Activated T-cell treated with anti-CD3 and anti-CD28 coated beads, Interleukin-2, amount 50 U/mL, for 24 hours (primary cell): ENCODE measurements at regions not wholly inside any gene's neighbourhood (a gene's known extent, or its start where the extent isn't known, plus 50 kb on each side); places are given as distances from the start of the nearest gene placed in this dataset.

ENCODE experiments used
- DNase-seq: peaks from one replicate; pipeline ENCODE4 v3.0.0-alpha.2; 2020
- H3K27ac Mint-ChIP-seq: 2 replicates; pipeline ENCODE4 v1.8.0; 2020; ENCODE audit warnings: mild to moderate bottlenecking, mixed read lengths
- H3K27me3 Mint-ChIP-seq: 2 replicates; pipeline ENCODE4 v1.8.0; 2020; ENCODE audit warnings: mixed read lengths
- H3K36me3 Mint-ChIP-seq: 2 replicates; pipeline ENCODE4 v1.8.0; 2020; ENCODE audit warnings: low read depth, mixed read lengths
- H3K4me1 Mint-ChIP-seq: 2 replicates; pipeline ENCODE4 v1.8.0; 2020; ENCODE audit warnings: low read depth, mixed read lengths
- H3K4me3 Mint-ChIP-seq: 2 replicates; pipeline ENCODE4 v1.8.0; 2020; ENCODE audit warnings: mild to moderate bottlenecking, moderate library complexity, mixed read lengths
- H3K9me3 Mint-ChIP-seq: 2 replicates; pipeline ENCODE4 v1.8.0; 2020; ENCODE audit warnings: mixed read lengths

DNA sequence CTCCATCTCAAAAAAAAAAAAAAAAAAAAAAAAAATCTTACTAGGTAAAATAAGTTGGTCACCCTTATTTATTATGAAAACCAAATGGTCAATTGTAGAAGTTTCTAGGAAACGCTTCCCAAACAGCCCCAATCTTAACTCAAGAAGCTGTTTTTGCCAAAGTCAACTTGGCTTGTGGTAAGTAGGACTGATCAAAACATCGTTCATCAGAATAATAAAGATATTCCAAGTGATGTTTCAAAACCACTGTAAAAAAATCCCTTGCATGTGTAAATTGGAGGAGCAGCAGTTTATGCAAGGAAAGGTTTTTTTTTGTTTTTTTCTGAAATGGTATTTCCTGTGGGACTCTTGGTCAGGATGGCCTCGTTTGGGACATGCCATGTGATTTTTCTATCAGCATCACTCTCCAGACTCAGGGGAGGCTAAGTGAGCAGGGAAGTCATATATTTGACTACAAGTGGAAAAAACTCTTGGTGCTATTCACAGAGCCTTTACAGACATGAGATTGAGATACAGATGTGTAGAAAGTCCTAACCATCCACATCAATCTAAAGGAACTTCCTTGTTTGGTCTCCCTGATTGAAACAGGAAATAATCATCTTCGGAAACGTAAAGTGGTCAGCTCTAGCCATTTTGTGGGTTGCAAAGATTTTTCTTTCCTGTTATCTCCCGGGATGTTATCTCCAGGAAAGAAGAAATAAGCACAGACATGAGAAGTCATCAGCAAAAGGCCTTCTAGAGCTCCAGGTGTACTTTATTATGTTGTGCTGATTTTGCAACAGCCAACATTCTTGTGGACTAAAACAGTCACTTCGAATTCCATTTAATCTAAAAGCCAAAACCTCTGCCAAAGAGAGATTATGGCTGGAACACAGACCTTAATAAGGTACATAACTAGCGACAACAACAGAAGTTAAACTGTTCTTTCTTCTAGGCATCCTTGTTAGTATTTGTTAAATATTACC, 177.8 kb downstream of the EDN1 start:
- H3K9me3 Mint-ChIP-seq, result no peaks in the 10 kb centered on the region
- no peak for DNase-seq
- H3K36me3 Mint-ChIP-seq, result no peaks in the 10 kb centered on the region
- no peak overlapping the region for H3K4me3 Mint-ChIP-seq
- no peak overlapping the region for H3K27ac Mint-ChIP-seq
- H3K4me1 Mint-ChIP-seq, result no peaks in the 10 kb centered on the region
- peaks cover 14% of the 10 kb centered on the region for H3K27me3 Mint-ChIP-seq

DNA sequence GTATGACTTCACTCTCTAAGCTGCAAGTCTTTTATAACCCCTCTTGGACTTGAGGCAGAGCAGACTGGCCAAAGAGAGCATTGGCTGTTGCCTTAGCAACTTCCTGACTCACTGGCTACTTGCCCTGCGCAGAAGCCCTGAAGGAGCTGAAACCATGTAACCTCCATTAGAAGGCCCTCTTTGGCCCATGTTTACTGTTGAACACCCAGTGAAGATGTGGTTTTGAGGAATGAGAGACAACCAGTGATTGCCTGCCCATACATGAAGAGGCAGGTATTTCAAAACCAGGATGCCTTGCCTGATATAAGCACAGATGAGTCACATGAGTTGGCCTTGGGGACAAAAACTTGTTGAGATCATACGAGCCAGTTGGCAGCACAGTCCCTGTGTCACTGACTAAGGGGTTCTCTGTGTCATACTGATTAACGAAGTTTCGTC, 182.5 kb downstream of the EDN1 start:
- H3K27me3 Mint-ChIP-seq, result peaks cover 12% of the 10 kb centered on the region
- H3K9me3 Mint-ChIP-seq, result no peaks in the 10 kb centered on the region
- no peak for DNase-seq
- H3K36me3 Mint-ChIP-seq, result no peaks in the 10 kb centered on the region
- H3K4me1 Mint-ChIP-seq, result no peaks in the 10 kb centered on the region
- no peak overlapping the region for H3K27ac Mint-ChIP-seq
- H3K4me3 Mint-ChIP-seq, result no peak overlapping the region

DNA sequence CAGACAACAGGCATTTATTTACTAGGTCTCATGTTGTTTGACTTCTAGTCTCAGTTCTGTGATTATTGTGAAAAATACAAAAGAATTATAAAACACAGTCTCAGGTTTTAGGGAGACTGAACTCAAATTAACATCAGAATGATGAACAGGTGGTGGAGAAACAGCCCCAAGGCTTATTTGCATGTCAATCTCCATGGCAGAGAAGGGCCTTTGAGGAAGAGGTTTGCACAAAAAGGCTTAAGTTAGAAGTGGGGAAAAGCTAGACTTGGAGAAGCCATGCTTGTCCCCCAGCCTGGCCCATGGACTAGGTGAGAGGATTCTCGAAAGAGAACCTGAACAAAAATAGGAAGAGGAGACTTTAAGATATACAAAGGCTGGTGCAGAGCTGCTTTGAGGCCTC, 183.3 kb downstream of the EDN1 start:
- H3K9me3 Mint-ChIP-seq, result no peaks in the 10 kb centered on the region
- no peak overlapping the region for H3K4me3 Mint-ChIP-seq
- H3K4me1 Mint-ChIP-seq, result no peaks in the 10 kb centered on the region
- no peak overlapping the region for H3K27ac Mint-ChIP-seq
- no peaks in the 10 kb centered on the region for H3K36me3 Mint-ChIP-seq
- no peak for DNase-seq
- peaks cover 16% of the 10 kb centered on the region for H3K27me3 Mint-ChIP-seq

DNA sequence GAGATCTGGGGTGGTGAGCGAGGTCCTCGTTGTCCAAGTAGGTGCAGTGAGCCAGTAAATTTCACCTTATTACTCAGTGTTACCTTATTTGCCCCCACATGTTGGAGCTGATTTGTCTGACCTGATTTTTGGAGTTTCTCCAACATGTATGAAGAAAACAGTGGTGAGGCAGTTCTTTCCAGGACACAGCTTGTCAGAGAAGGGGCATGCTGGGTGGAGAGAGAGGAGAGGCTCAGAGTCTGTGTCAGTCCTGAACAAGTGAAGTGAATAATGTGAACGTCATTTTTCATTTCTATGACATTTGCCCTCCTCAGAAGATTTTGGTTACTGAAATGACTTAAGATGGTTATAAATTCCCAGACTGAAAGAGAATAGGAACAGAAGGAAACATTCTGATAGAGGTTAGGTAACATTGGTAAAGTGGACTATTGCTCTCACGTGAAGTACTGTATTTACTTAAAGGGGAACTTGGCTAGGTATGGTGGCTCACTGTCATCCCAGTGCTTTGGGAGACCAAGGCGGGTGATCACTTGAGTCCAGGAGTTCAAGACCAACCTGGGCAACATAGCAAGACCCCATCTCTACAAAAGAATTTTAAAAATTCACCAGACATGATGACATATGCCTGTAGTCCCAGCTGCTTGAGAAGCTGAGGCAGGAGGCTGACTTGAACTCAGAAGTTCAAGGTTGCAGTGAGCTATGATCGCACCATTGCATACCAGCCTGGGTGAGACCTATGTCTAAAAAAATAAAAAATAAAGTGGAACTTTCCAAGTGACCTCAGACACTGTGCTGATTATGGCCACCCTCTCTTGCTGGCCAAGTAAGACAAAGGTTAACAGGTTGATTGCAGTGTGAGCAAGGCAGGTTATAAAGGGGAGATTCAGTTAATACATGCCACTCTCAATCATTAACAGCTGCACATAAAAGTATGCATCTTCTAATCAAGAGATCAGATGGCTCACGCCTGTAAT, 184.3 kb downstream of the EDN1 start:
- H3K27me3 Mint-ChIP-seq, result peaks cover 16% of the 10 kb centered on the region
- H3K4me1 Mint-ChIP-seq, result no peaks in the 10 kb centered on the region
- H3K9me3 Mint-ChIP-seq, result no peaks in the 10 kb centered on the region
- H3K27ac Mint-ChIP-seq, result no peak overlapping the region
- H3K36me3 Mint-ChIP-seq, result no peaks in the 10 kb centered on the region
- no peak for DNase-seq
- H3K4me3 Mint-ChIP-seq, result no peak overlapping the region

DNA sequence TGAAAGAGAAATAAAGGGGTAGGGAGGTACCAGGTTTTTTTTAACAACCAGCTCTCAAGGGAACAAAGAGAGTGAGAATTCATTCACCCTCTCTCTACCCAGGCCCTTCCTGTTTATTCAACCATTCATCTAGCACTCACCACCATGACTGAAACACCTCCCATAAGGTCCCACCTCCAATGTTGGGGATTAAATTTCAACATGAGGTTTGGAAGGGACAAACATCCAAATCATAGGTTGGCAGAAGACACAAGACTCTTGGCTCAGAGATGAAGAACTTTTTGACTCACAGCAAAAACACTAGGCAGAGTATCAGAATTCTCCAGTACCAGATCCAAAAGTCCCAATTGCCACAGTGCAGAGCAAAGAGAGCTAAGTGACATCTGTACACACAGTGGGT, 186.3 kb downstream of the EDN1 start:
- no peak overlapping the region for H3K4me3 Mint-ChIP-seq
- H3K27me3 Mint-ChIP-seq, result peaks cover 11% of the 10 kb centered on the region
- no peaks in the 10 kb centered on the region for H3K9me3 Mint-ChIP-seq
- no peak overlapping the region for H3K27ac Mint-ChIP-seq
- no peak for DNase-seq
- H3K4me1 Mint-ChIP-seq, result peaks cover 4% of the 10 kb centered on the region
- H3K36me3 Mint-ChIP-seq, result no peaks in the 10 kb centered on the region

DNA sequence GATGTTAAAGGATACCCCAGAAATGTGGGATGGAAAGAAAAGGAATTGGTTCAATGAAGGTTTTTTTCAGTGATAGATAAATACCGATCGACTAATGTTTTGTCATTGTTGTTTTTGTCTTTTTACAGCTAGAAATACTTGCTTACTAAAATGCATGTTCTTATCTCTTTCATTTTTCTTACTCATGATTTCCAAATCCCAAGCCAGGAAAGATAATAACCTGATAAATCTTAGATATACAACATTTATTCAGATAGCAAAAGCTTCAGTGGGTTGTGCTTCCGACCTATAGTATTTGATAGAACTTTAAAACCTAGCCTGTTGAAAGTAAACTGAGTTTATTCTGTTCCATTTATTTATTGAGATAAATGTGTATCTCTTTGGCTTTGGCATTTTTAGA, 187.5 kb downstream of the EDN1 start:
- H3K27me3 Mint-ChIP-seq, result peaks cover 11% of the 10 kb centered on the region
- no peaks in the 10 kb centered on the region for H3K9me3 Mint-ChIP-seq
- no peak overlapping the region for H3K27ac Mint-ChIP-seq
- no peak overlapping the region for H3K4me3 Mint-ChIP-seq
- no peaks in the 10 kb centered on the region for H3K36me3 Mint-ChIP-seq
- H3K4me1 Mint-ChIP-seq, result peaks cover 6% of the 10 kb centered on the region
- no peak for DNase-seq

DNA sequence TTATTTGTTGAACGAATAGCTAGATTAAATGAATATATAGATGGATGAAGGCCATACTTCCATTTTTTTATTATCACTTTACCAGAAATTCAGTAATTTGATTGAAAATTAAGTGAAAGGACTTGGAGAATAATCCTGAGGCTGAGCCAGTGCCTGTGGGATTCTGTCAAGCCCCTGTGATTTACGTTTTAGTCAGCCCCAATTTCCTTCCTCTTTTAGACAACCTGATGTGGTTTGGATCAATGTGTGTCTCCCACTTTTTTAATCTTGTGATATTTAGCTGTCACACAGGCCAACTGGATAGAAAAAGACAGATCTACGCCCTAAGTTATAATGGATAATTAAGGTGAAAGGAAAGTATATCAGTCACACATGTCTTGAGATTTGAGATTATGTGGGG, 188.8 kb downstream of the EDN1 start:
- DNase-seq, result no peak
- Mint-ChIP-seq H3K9me3 (no peaks in the 10 kb centered on the region), H3K27ac (no peak overlapping the region), H3K4me3 (no peak overlapping the region), H3K36me3 (no peaks in the 10 kb centered on the region), H3K4me1 (peaks cover 15% of the 10 kb centered on the region), H3K27me3 (peaks cover 11% of the 10 kb centered on the region)

DNA sequence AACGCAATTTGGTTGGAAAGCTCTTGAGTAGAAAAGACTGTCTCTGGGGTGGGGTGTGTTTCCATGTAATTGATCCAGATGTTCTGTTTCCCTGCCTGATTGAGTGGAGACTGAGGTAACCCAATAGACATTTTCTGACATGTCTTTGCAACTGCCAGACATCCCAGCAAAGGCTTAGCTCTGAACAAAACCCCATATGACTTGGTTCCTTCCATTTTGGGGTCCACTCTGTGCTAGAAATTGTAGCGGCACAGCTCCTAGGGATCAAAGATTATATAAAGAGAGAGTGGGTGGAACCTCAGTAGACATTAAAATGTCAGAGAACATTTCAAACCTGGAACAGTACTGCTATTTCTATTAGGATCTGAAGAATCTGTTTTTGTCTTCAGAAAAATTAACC, 189.3 kb downstream of the EDN1 start:
- peaks cover 11% of the 10 kb centered on the region for H3K27me3 Mint-ChIP-seq
- no peak overlapping the region for H3K4me3 Mint-ChIP-seq
- no peaks in the 10 kb centered on the region for H3K36me3 Mint-ChIP-seq
- no peak overlapping the region for H3K27ac Mint-ChIP-seq
- DNase-seq, result no peak
- no peaks in the 10 kb centered on the region for H3K9me3 Mint-ChIP-seq
- H3K4me1 Mint-ChIP-seq, result peaks cover 17% of the 10 kb centered on the region

DNA sequence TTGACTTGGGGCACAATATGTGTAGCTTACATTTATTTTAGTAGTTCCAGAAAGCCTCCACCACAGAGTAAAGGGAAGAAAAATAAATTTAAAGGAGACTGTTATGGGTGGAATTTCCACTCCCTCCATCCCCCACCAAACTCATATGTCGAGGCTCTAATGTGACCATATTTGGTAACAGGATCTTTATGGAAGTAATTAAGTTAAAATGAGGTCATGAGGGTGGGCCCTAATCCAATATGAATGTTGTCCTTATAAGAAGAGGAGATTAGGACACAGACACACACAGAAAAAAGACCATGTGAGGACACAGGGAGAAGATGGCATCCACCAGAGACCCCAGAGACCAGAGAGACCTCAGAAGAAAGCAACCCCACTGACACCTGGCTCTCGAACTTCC, 189.7 kb downstream of the EDN1 start:
- no peaks in the 10 kb centered on the region for H3K9me3 Mint-ChIP-seq
- peaks cover 17% of the 10 kb centered on the region for H3K4me1 Mint-ChIP-seq
- H3K4me3 Mint-ChIP-seq, result no peak overlapping the region
- H3K36me3 Mint-ChIP-seq, result no peaks in the 10 kb centered on the region
- H3K27ac Mint-ChIP-seq, result no peak overlapping the region
- peaks cover 11% of the 10 kb centered on the region for H3K27me3 Mint-ChIP-seq
- no peak for DNase-seq

DNA sequence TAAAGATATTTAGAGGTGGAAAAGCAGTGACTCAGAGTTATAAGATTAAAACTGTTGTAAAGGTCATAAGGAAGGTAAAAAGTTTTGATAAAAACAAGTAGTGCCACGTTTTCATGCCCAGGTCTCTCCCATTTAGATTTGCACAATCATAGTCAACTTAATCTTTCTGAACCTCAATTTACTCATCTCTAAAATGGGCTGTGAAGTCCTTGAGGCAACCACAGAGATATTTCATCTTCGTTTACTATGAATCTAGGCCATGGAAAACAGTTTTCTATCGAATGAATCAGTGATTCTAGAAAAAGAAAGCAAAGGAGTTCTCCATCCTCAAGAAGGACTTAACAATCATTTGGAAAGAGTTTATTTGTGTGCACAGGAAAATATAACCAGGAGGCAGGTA, 190.2 kb downstream of the EDN1 start:
- Mint-ChIP-seq H3K9me3 (no peaks in the 10 kb centered on the region), H3K36me3 (no peaks in the 10 kb centered on the region), H3K4me3 (no peak overlapping the region), H3K27ac (no peak overlapping the region), H3K27me3 (peaks cover 11% of the 10 kb centered on the region), H3K4me1 (peaks cover 17% of the 10 kb centered on the region)
- no peak for DNase-seq

DNA sequence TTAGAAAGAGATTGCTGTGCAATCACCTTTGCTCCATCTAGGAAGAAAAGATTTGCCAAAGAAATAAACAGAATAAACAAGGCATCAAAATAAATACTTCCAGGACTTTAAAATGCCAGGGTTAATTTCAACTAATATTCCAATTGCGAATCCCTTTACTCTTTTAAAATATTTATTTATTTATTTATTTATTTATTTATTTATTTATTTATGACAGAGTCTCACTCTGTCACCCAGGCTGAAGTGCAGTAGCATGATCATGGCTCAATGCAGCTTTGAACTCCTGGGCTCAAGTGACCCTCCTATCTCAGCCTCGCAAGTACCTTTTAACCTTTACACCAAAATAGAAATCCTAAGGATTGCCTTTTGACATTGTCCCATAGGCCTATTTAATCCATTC, 191.1 kb downstream of the EDN1 start:
- Mint-ChIP-seq H3K36me3 (no peaks in the 10 kb centered on the region), H3K27me3 (peaks cover 8% of the 10 kb centered on the region), H3K27ac (no peak overlapping the region), H3K4me1 (peaks cover 17% of the 10 kb centered on the region), H3K4me3 (no peak overlapping the region), H3K9me3 (no peaks in the 10 kb centered on the region)
- no peak for DNase-seq

DNA sequence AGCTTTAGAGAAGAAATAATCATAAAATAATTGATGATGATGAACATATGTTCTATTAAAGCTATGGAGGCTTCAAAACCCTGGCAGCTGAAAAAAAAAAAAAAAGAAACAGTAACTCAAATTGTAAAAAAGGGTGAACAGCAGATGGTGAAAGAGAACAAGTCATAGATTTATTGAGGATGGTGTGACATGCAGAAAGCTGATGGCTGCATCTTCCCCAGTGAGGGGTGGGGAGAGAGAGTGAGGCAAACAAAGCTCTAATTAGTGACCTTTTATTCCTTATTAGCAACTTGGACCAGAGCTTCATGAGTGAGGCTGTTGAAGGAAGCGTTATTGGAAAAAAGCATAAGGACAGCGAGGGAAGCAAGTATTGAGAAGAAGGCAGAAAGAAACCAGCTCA, 191.7 kb downstream of the EDN1 start:
- Mint-ChIP-seq H3K4me3 (no peak overlapping the region), H3K36me3 (no peaks in the 10 kb centered on the region), H3K9me3 (no peaks in the 10 kb centered on the region)

DNA sequence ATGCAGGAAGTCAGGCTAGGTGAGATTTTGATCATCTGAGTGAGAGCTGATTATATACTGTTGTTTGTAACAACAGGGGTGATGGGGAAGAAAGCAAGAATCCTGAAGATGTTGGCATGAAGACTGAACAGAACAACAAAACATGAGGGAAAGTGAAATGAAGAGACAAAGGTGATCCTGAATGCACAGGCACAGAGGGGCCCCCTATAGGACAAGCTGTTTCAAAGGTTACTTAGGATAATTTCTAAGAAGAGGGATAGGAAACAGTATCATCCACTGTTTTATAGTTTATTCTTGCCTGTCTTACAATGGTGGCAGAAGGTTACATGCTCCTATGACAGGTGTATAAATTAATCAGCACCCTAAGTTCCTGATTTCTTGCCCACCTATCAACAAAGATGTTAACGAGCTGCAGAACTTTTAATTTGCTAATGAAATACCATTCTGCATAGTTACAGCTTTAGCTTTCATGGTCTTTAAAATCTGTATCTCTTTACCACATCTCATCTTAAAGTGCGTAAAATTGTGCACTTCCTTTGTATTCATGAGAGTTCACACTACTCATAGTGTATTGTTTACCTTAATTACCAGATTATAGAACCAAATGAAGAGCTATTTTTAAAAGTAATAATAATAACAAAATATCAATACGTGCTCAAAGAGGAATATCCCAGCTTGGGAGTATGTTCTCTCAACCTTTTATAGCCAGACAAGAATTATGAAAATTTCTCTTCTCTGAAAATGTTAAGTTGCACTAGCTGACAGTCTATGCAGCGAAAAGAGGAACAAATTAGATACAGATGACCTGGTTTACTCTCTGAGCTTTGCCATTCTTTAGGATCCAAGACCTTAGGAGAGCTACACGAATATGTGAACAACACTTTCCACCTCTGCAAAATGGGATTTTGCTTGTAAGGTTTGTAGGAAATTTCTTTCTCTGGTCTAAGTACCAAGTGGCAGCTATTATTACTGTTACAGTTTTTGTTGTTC, 192.5 kb downstream of the EDN1 start:
- DNase-seq, result no peak
- Mint-ChIP-seq H3K4me1 (peaks cover 17% of the 10 kb centered on the region), H3K27me3 (peaks cover 4% of the 10 kb centered on the region), H3K27ac (no peak overlapping the region), H3K36me3 (no peaks in the 10 kb centered on the region), H3K9me3 (no peaks in the 10 kb centered on the region), H3K4me3 (no peak overlapping the region)

More for the DNA sequence above, 191.7 kb downstream of the EDN1 start:
- Mint-ChIP-seq H3K4me1 (peaks cover 17% of the 10 kb centered on the region), H3K27ac (no peak overlapping the region), H3K27me3 (peaks cover 4% of the 10 kb centered on the region)
- DNase-seq, result no peak

DNA sequence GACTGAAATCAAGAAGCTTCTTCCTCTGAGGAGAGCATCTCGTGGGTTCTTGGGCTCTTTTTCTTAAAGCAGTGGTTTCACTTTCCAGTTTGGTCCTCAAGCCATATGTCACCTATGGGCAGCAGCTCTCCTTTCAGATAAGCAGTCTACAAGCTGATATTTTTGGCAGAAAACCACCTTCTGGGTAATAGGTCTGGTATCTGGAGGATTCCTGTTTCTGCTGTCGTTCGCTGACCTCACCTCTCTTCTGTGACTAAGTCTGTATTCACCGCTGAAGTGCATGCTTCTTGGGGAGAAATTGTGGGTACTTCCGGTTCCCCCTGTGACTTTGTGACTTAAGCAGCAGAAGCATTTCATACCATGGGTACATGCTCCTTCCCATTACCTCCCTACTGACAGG, 193.6 kb downstream of the EDN1 start:
- no peak overlapping the region for H3K27ac Mint-ChIP-seq
- H3K27me3 Mint-ChIP-seq, result peaks cover 8% of the 10 kb centered on the region
- DNase-seq, result no peak
- H3K9me3 Mint-ChIP-seq, result no peaks in the 10 kb centered on the region
- peaks cover 17% of the 10 kb centered on the region for H3K4me1 Mint-ChIP-seq
- no peak overlapping the region for H3K4me3 Mint-ChIP-seq
- H3K36me3 Mint-ChIP-seq, result no peaks in the 10 kb centered on the region
